ENCODE measurements at regions not wholly inside any gene's neighbourhood (a gene's known extent, or its start where the extent isn't known, plus 50 kb on each side); places are given as distances from the start of the nearest gene placed in this dataset.
"Not testable (repeated sequence)": the region's sequence is repeated elsewhere in the genome, so short reads cannot be mapped to it uniquely, and the experiment has no call there.

- TF ChIP-seq POLR2A (IDR thresholded peaks at IDR 0.05) (no peak), CTCF (IDR thresholded peaks at IDR 0.05) (no peak)
- 90% methylated on average over 3 of the region's 3 CpGs for WGBS, 2 donors
- no peak overlapping the region for H3K4me3 ChIP-seq (ENCODE audit: low read depth, poor library complexity, severe bottlenecking)
- DNase-seq (ENCODE audit: low spot score in 2 of 2), result no peak
- intact Hi-C loops (cut with DNase I; ENCODE audit: low total_unique reads), result no loop called here
These were observed 90.0 kb upstream of the CTSV start for GRCh38 chr9:97128919-97129318.

- no peak for DNase-seq (ENCODE audit: low spot score in 2 of 2)
- H3K4me3 ChIP-seq (ENCODE audit: low read depth, poor library complexity, severe bottlenecking), result no peak overlapping the region
- intact Hi-C loops (cut with DNase I; ENCODE audit: low total_unique reads), result no loop called here
- WGBS, 2 donors, result 77 to 84% methylated on average over 4 of the region's 4 CpGs
- no peak for TF ChIP-seq CTCF (IDR thresholded peaks at IDR 0.05)
- no peak for TF ChIP-seq POLR2A (IDR thresholded peaks at IDR 0.05)
These were observed 85.3 kb upstream of the CTSV start for GRCh38 chr9:97124256-97124655.

- TF ChIP-seq CTCF (IDR thresholded peaks at IDR 0.05), result no peak
- TF ChIP-seq POLR2A (IDR thresholded peaks at IDR 0.05), result no peak
- H3K4me3 ChIP-seq (ENCODE audit: low read depth, poor library complexity, severe bottlenecking), result no peak overlapping the region
- intact Hi-C loops (cut with DNase I; ENCODE audit: low total_unique reads), result no loop called here
- DNase-seq (ENCODE audit: low spot score in 2 of 2), result no peak
- WGBS, 2 donors, result 93 to 94% methylated on average over 2 of the region's 2 CpGs
These were observed 71.8 kb upstream of the CTSV start for GRCh38 chr9:97110696-97111095.

GRCh38 chr9:97109194-97109811, 70.4 kb upstream of the CTSV start:
- no peak overlapping the region for H3K4me3 ChIP-seq (ENCODE audit: low read depth, poor library complexity, severe bottlenecking)
- intact Hi-C loops (cut with DNase I; ENCODE audit: low total_unique reads), result no loop called here
- DNase-seq (ENCODE audit: low spot score in 2 of 2), result no peak
- TF ChIP-seq CTCF (IDR thresholded peaks at IDR 0.05) (no peak), POLR2A (IDR thresholded peaks at IDR 0.05) (no peak)
- 23 to 34% methylated on average over 4 of the region's 4 CpGs for WGBS, 2 donors

- DNase-seq (ENCODE audit: low spot score in 2 of 2); intact Hi-C loops (cut with DNase I; ENCODE audit: low total_unique reads); H3K4me3 ChIP-seq (ENCODE audit: low read depth, poor library complexity, severe bottlenecking): not testable (repeated sequence)
- WGBS, 2 donors, result 52 to 61% methylated on average over 2 of the region's 2 CpGs
These were observed 66.3 kb upstream of the CTSV start for GRCh38 chr9:97105220-97105619.

- intact Hi-C loops (cut with DNase I; ENCODE audit: low total_unique reads); DNase-seq (ENCODE audit: low spot score in 2 of 2); H3K4me3 ChIP-seq (ENCODE audit: low read depth, poor library complexity, severe bottlenecking): not testable (repeated sequence)
- 75 to 76% methylated on average over 6 of the region's 6 CpGs for WGBS, 2 donors
These were observed 64.9 kb upstream of the CTSV start for GRCh38 chr9:97103613-97104383.

GRCh38 chr9:97099540-97099939, 60.6 kb upstream of the CTSV start:
- H3K4me3 ChIP-seq (ENCODE audit: low read depth, poor library complexity, severe bottlenecking); DNase-seq (ENCODE audit: low spot score in 2 of 2); intact Hi-C loops (cut with DNase I; ENCODE audit: low total_unique reads): not testable (repeated sequence)
- whole genome bisulfite sequencing, 2 donors, result 83 to 88% methylated on average over 2 of the region's 2 CpGs
